ENCODE measurements at regions not wholly inside any gene's neighbourhood (a gene's known extent, or its start where the extent isn't known, plus 50 kb on each side); places are given as distances from the start of the nearest gene placed in this dataset.

DNA sequence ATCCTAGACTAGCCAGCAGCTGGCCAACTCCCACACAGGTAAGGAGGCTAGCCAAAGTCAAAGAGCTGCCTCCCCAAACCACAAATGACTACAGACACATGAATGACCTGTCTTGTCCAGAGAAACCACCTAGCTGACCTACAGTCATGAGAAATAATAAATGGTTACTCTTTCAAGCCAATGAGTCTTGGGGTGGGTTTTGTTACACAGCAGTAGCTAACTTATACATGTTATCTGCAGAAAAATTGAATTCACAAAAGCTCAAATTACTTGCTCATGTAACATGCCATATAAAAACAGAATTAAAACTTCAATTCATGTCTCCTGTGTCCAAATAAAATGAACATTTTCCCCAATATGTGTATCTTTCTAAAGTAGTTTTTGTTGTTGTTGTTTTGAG is 307.4 kb upstream of the NR2F2 start:
- H3K4me3 ChIP-seq: no peak overlapping the region
- intact Hi-C loops (cut with DNase I): no loop called here
- TF ChIP-seq EP300 (IDR thresholded peaks at IDR 0.05) (no peak), POLR2A (IDR thresholded peaks at IDR 0.05) (no peak), POLR2AphosphoS5 (IDR thresholded peaks at IDR 0.05) (no peak)
- TF ChIP-seq, protein P1, sequence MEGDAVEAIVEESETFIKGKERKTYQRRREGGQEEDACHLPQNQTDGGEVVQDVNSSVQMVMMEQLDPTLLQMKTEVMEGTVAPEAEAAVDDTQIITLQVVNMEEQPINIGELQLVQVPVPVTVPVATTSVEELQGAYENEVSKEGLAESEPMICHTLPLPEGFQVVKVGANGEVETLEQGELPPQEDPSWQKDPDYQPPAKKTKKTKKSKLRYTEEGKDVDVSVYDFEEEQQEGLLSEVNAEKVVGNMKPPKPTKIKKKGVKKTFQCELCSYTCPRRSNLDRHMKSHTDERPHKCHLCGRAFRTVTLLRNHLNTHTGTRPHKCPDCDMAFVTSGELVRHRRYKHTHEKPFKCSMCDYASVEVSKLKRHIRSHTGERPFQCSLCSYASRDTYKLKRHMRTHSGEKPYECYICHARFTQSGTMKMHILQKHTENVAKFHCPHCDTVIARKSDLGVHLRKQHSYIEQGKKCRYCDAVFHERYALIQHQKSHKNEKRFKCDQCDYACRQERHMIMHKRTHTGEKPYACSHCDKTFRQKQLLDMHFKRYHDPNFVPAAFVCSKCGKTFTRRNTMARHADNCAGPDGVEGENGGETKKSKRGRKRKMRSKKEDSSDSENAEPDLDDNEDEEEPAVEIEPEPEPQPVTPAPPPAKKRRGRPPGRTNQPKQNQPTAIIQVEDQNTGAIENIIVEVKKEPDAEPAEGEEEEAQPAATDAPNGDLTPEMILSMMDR (IDR thresholded peaks at IDR 0.05): no peak
- H3K27ac ChIP-seq: no peak overlapping the region
- no peaks in the 10 kb centered on the region for H3K36me3 ChIP-seq
- DNase-seq: no peak
- H3K4me1 ChIP-seq: no peaks in the 10 kb centered on the region
- H3K9me3 ChIP-seq: no peaks in the 10 kb centered on the region
- no peaks in the 10 kb centered on the region for H3K27me3 ChIP-seq

DNA sequence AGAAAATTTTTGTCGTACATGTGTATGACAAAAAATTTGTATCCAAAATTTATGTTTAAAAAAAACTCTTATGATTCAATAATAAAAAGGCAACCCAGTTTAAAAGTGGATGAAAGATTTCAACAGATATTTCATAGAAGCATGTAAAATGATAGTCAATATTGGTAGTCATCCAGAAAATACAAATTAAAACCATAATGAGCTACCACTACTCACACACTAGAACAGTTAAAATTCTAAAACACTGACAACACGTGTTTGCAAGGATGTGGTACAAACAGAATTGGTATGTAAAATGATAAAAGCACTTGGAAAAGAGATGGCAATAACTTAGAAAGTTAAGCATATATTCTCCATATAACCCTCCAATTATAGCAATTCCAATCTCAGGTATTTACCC is 303.0 kb upstream of the NR2F2 start:
- no peaks in the 10 kb centered on the region for H3K36me3 ChIP-seq
- H3K27me3 ChIP-seq: no peaks in the 10 kb centered on the region
- intact Hi-C loops (cut with DNase I): no loop called here
- no peak overlapping the region for H3K4me3 ChIP-seq
- H3K27ac ChIP-seq: no peak overlapping the region
- no peak for DNase-seq
- 83 to 84% methylated on average over 2 of the region's 2 CpGs for WGBS, 2 donors
- H3K4me1 ChIP-seq: no peaks in the 10 kb centered on the region
- TF ChIP-seq POLR2A (IDR thresholded peaks at IDR 0.05): no peak
- no peak for TF ChIP-seq POLR2AphosphoS5 (IDR thresholded peaks at IDR 0.05)
- TF ChIP-seq, protein P1 (IDR thresholded peaks at IDR 0.05): no peak
- no peak for TF ChIP-seq EP300 (IDR thresholded peaks at IDR 0.05)
- no peaks in the 10 kb centered on the region for H3K9me3 ChIP-seq

DNA sequence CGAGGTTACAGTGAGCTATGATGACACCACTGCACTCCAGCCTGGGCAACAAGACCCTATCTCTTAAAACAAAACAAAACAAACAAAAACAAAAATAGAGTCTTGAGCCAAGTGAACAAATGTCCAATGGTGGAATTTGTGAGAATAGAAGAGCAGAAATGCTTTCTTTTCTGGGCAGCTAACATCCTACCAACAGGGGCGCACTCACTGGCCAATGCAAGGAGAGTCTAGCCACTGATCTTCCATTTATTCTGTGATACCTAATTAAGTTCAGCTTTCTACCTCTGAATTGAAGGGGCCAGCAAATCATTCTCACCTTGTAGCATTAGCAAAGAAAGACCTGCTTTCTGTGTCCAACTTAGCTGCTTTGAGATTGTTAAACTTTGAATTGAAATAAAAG is 301.9 kb upstream of the NR2F2 start:
- no peaks in the 10 kb centered on the region for H3K4me1 ChIP-seq
- H3K27me3 ChIP-seq: no peaks in the 10 kb centered on the region
- no peak for TF ChIP-seq EP300 (IDR thresholded peaks at IDR 0.05)
- TF ChIP-seq POLR2A (IDR thresholded peaks at IDR 0.05): no peak
- TF ChIP-seq, protein P1 (IDR thresholded peaks at IDR 0.05): no peak
- TF ChIP-seq POLR2AphosphoS5 (IDR thresholded peaks at IDR 0.05): no peak
- no peak overlapping the region for H3K4me3 ChIP-seq
- 61 to 89% methylated on average over 2 of the region's 2 CpGs for WGBS, 2 donors
- no peaks in the 10 kb centered on the region for H3K36me3 ChIP-seq
- no peaks in the 10 kb centered on the region for H3K9me3 ChIP-seq
- no peak for DNase-seq
- intact Hi-C loops (cut with DNase I): no loop called here
- no peak overlapping the region for H3K27ac ChIP-seq

DNA sequence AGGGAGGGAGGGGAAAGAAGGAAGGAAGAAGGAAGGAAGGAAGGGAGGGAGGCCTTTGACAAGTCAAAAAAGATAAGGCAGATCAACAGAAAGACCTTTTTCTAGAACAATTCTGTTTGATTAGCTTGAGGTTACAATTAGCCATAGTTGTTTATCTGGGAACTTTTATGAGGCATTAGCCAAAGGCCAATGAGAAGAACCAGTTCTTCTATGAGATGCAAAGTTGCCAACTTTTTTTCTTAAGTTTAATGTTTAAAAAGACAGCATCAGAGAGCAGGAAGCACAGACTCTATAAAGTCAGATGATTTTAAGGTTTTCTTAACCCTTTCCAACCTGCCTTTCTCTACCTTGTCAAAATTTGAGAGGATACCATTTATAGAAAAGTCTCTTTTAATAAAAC is 301.3 kb upstream of the NR2F2 start:
- no peak for TF ChIP-seq POLR2AphosphoS5 (IDR thresholded peaks at IDR 0.05)
- intact Hi-C loops (cut with DNase I): no loop called here
- H3K36me3 ChIP-seq: no peaks in the 10 kb centered on the region
- H3K27ac ChIP-seq: no peak overlapping the region
- H3K4me1 ChIP-seq: no peaks in the 10 kb centered on the region
- no peaks in the 10 kb centered on the region for H3K9me3 ChIP-seq
- H3K27me3 ChIP-seq: no peaks in the 10 kb centered on the region
- no peak for DNase-seq
- H3K4me3 ChIP-seq: no peak overlapping the region

DNA sequence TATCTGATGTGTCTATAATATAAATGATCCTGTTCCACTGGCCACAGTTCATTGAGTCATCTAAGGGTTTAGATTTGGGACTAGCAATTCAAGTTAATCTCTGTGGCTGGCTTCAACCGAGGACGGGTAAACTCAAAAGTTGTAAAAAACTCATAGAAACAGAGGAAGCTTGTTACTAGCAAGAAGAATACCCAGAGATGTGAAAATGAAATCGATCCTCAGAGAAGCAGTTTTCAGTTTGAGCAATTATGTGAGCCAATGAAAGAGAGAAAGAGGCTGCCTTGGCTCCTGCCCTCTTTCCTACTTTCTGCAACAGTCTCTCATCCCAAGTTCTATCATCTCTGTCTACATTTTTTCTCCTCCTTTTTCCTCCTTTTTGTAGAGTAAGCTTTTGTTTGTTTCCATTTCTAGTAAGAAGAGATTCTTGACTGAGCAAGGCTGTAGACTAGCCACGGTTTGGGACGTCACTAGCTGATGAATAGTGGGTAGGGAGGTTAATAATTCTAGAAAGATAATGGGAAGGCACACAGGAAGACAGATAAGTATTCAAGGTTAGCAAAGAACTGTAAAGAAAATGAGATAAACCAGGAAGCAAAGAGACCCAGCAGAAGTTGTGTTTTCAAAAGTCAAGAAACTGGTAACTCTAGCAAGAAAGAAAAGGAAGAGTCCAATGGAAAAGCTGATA is 298.9 kb upstream of the NR2F2 start:
- H3K4me3 ChIP-seq: no peak overlapping the region
- no peak overlapping the region for H3K27ac ChIP-seq
- no peaks in the 10 kb centered on the region for H3K9me3 ChIP-seq
- no peaks in the 10 kb centered on the region for H3K27me3 ChIP-seq
- intact Hi-C loops (cut with DNase I): no loop called here
- H3K4me1 ChIP-seq: no peaks in the 10 kb centered on the region
- TF ChIP-seq POLR2AphosphoS5 (IDR thresholded peaks at IDR 0.05) (no peak), EP300 (IDR thresholded peaks at IDR 0.05) (no peak), POLR2A (IDR thresholded peaks at IDR 0.05) (no peak)
- TF ChIP-seq, protein P1 (IDR thresholded peaks at IDR 0.05): no peak
- WGBS, 2 donors: 44 to 78% methylated on average over 5 of the region's 5 CpGs
- no peak for DNase-seq
- no peaks in the 10 kb centered on the region for H3K36me3 ChIP-seq
